HL-60 (cell line): ENCODE measurements at regions not wholly inside any gene's neighbourhood (a gene's known extent, or its start where the extent isn't known, plus 50 kb on each side); places are given as distances from the start of the nearest gene placed in this dataset.

Experiments
- CTCF ChIP-seq: IDR thresholded peaks from one replicate; pipeline ENCODE4 v1.5.1; 2011; ENCODE audit warnings: low read length, control low read depth, inconsistent platforms; ENCODE audit not compliant: insufficient read depth
- POLR2AphosphoS5 ChIP-seq: IDR thresholded peaks from 2 replicates; pipeline ENCODE4 v1.6.1; 2012; ENCODE audit warnings: low read depth
- REST ChIP-seq: IDR thresholded peaks from 2 replicates; pipeline ENCODE4 v1.6.1; 2012; ENCODE audit warnings: low read depth; ENCODE audit not compliant: insufficient replicate concordance

- TF ChIP-seq CTCF (no peak), POLR2AphosphoS5 (no peak), REST (no peak)
Measured at GRCh38 chr1:164905869-164906268, 346.9 kb downstream of the PBX1 start.
